DND-41 (cell line): ENCODE measurements at regions not wholly inside any gene's neighbourhood (a gene's known extent, or its start where the extent isn't known, plus 50 kb on each side); places are given as distances from the start of the nearest gene placed in this dataset.
"Not testable (repeated sequence)": the region's sequence is repeated elsewhere in the genome, so short reads cannot be mapped to it uniquely, and the experiment has no call there.

Experiments
- ATAC-seq: fragments of 200-7000 bp; cut with Tn5 transposase; 3 replicates; pipeline ENCODE4 v1.9.1; 2021; ENCODE audit warnings: low read depth; ENCODE audit not compliant: insufficient read depth
- DNase-seq: peaks from one replicate; pipeline ENCODE4 v3.0.0-alpha.2; 2020
- H2AFZ ChIP-seq: 2 replicates; pipeline ENCODE4 v1.6.0; 2012; ENCODE audit warnings: low read depth, low read length
- H3K27ac ChIP-seq: 2 replicates; pipeline ENCODE4 v1.5.1; 2012; ENCODE audit warnings: low read length, inconsistent platforms
- H3K27me3 ChIP-seq: fragments of 200-600 bp; sonication (generic); 2 replicates; pipeline ENCODE4 v1.6.0; 2012; ENCODE audit warnings: low read length, mild to moderate bottlenecking, inconsistent platforms; ENCODE audit not compliant: insufficient read depth, poor library complexity
- H3K36me3 ChIP-seq: 2 replicates; pipeline ENCODE4 v1.5.1; 2012; ENCODE audit warnings: low read length, inconsistent platforms; ENCODE audit not compliant: insufficient read depth
- H3K4me1 ChIP-seq: 2 replicates; pipeline ENCODE4 v1.5.1; 2012; ENCODE audit warnings: mild to moderate bottlenecking, low read length; ENCODE audit not compliant: insufficient read depth
- H3K4me2 ChIP-seq: 2 replicates; pipeline ENCODE4 v1.6.0; 2012; ENCODE audit warnings: mild to moderate bottlenecking, moderate library complexity, low read length, inconsistent platforms; ENCODE audit not compliant: insufficient read depth
- H3K4me3 ChIP-seq, 2 experiments: fragments of 200-600 bp in 1 of 2; shearing (Covaris generic) in 1 of 2; 2 replicates each; pipeline ENCODE4 v1.5.1; 2012 to 2016; ENCODE audit warnings: inconsistent platforms in 2 of 2, low read length in 2 of 2, mild to moderate bottlenecking in 2 of 2, low read depth in 1 of 2, moderate library complexity in 1 of 2
- H3K79me2 ChIP-seq: 2 replicates; pipeline ENCODE4 v1.6.0; 2012; ENCODE audit warnings: low read length, inconsistent platforms; ENCODE audit not compliant: insufficient read depth
- H3K9ac ChIP-seq: 2 replicates; pipeline ENCODE4 v1.6.0; 2012; ENCODE audit warnings: low read depth, mild to moderate bottlenecking, inconsistent platforms, low read length, moderate library complexity
- H3K9me3 ChIP-seq: 2 replicates; pipeline ENCODE4 v1.5.1; 2012; ENCODE audit warnings: low read length, moderate library complexity, mild to moderate bottlenecking, inconsistent platforms; ENCODE audit not compliant: insufficient read depth, severe bottlenecking
- H4K20me1 ChIP-seq: 2 replicates; pipeline ENCODE4 v1.6.0; 2012; ENCODE audit warnings: low read length; ENCODE audit not compliant: insufficient read depth
- CTCF ChIP-seq: IDR thresholded peaks from 2 replicates; pipeline ENCODE4 v1.5.1; 2012; ENCODE audit warnings: borderline replicate concordance, low read length, moderate library complexity, mild to moderate bottlenecking; ENCODE audit not compliant: poor library complexity, severe bottlenecking; ENCODE audit errors: extremely low read depth
- EZH2 ChIP-seq: IDR thresholded peaks from 3 replicates; pipeline ENCODE4 v1.6.1; 2012; ENCODE audit warnings: borderline replicate concordance, low read depth, mild to moderate bottlenecking, moderate library complexity, low read length, inconsistent platforms; ENCODE audit not compliant: severe bottlenecking

GRCh38 chr2:55805686-55806085 is 112.0 kb upstream of the PNPT1 start:
- DNase-seq (no peak), ATAC-seq (no peak)
- Histone ChIP-seq H3K9me3 (no peaks in the 10 kb centered on the region), H3K79me2 (no peaks in the 10 kb centered on the region), H3K4me3 (no peak overlapping the region), H4K20me1 (no peaks in the 10 kb centered on the region), H3K4me2 (no peak overlapping the region), H3K9ac (no peak overlapping the region), H3K4me1 (no peaks in the 10 kb centered on the region), H3K27me3 (peaks cover 7% of the 10 kb centered on the region), H3K36me3 (no peaks in the 10 kb centered on the region), H2AFZ (no peak overlapping the region), H3K27ac (no peak overlapping the region)
- TF ChIP-seq EZH2: no peak
- TF ChIP-seq CTCF: no peak

- no peak for DNase-seq
- Histone ChIP-seq H2AFZ (no peak overlapping the region), H3K27me3 (peaks cover 7% of the 10 kb centered on the region), H3K4me3 (no peak overlapping the region), H3K9ac (no peak overlapping the region), H3K9me3 (no peaks in the 10 kb centered on the region), H3K36me3 (no peaks in the 10 kb centered on the region), H3K4me1 (no peaks in the 10 kb centered on the region), H3K79me2 (no peaks in the 10 kb centered on the region), H3K4me2 (no peak overlapping the region), H4K20me1 (no peaks in the 10 kb centered on the region), H3K27ac (no peak overlapping the region)
- no peak for TF ChIP-seq CTCF
- TF ChIP-seq EZH2: no peak
- no peak for ATAC-seq
Observed at GRCh38 chr2:55804535-55804934, 110.9 kb upstream of the PNPT1 start.

GRCh38 chr2:55802067-55802466 is 108.4 kb upstream of the PNPT1 start:
- Histone ChIP-seq H3K36me3 (no peaks in the 10 kb centered on the region), H3K9me3 (no peaks in the 10 kb centered on the region), H2AFZ (no peak overlapping the region), H3K4me3 (no peak overlapping the region), H3K9ac (no peak overlapping the region), H3K4me1 (no peaks in the 10 kb centered on the region), H3K27ac (no peak overlapping the region), H3K27me3 (peaks cover 3% of the 10 kb centered on the region), H3K79me2 (no peaks in the 10 kb centered on the region), H4K20me1 (no peaks in the 10 kb centered on the region), H3K4me2 (no peak overlapping the region)
- ATAC-seq (no peak), DNase-seq (no peak)
- TF ChIP-seq EZH2: no peak
- TF ChIP-seq CTCF: no peak

GRCh38 chr2:55801436-55801835 is 107.8 kb upstream of the PNPT1 start:
- no peak overlapping the region for H3K4me3 ChIP-seq
- no peak overlapping the region for H2AFZ ChIP-seq
- H3K36me3 ChIP-seq: no peaks in the 10 kb centered on the region
- no peaks in the 10 kb centered on the region for H3K9me3 ChIP-seq
- H3K4me2 ChIP-seq: no peak overlapping the region
- no peak overlapping the region for H3K9ac ChIP-seq
- no peak for DNase-seq
- H4K20me1 ChIP-seq: no peaks in the 10 kb centered on the region
- H3K27me3 ChIP-seq: peaks cover 3% of the 10 kb centered on the region
- TF ChIP-seq EZH2: no peak
- TF ChIP-seq CTCF: no peak
- H3K27ac ChIP-seq: no peak overlapping the region
- ATAC-seq: no peak
- H3K79me2 ChIP-seq: no peaks in the 10 kb centered on the region
- H3K4me1 ChIP-seq: no peaks in the 10 kb centered on the region

GRCh38 chr2:55799624-55800023 is 106.0 kb upstream of the PNPT1 start:
- H2AFZ ChIP-seq, ATAC-seq, H3K27ac ChIP-seq, H3K36me3 ChIP-seq, DNase-seq, H4K20me1 ChIP-seq, H3K4me3 ChIP-seq, H3K79me2 ChIP-seq, H3K27me3 ChIP-seq, H3K4me1 ChIP-seq, H3K9me3 ChIP-seq, H3K9ac ChIP-seq, H3K4me2 ChIP-seq: not testable (repeated sequence)
